Stimulated activated CD4-positive, alpha-beta T cell treated with anti-CD3 and anti-CD28 coated beads, Interleukin-4, amount 100 ng/mL, for 48 hours (primary cell): ENCODE measurements at regions not wholly inside any gene's neighbourhood (a gene's known extent, or its start where the extent isn't known, plus 50 kb on each side); places are given as distances from the start of the nearest gene placed in this dataset.
"Not testable (repeated sequence)": the region's sequence is repeated elsewhere in the genome, so short reads cannot be mapped to it uniquely, and the experiment has no call there.

Experiments
- DNase-seq, 2 donors: peaks; one replicate each; pipeline ENCODE4 v3.0.0-alpha.2; 2020; ENCODE audit warnings: low read depth in 2 of 2

GRCh38 chr9:100714372-100715099 is 136.7 kb downstream of the CAVIN4 start:
- peak; percentile 28 to 63 for DNase-seq

GRCh38 chr9:100715100-100715380 is 137.2 kb downstream of the CAVIN4 start:
- DNase-seq, result no peak

- no peak for DNase-seq
Observed at GRCh38 chr9:100718717-100719116, 140.8 kb downstream of the CAVIN4 start.

GRCh38 chr9:100720922-100721321 is 143.0 kb downstream of the CAVIN4 start:
- no peak for DNase-seq

GRCh38 chr9:100724886-100725285 is 147.0 kb downstream of the CAVIN4 start:
- no peak for DNase-seq

- DNase-seq, result no peak
Observed at GRCh38 chr9:100725371-100725770, 147.5 kb downstream of the CAVIN4 start.

GRCh38 chr9:100729336-100729895 is 151.5 kb downstream of the CAVIN4 start:
- no peak for DNase-seq

- DNase-seq, result no peak
Observed at GRCh38 chr9:100730086-100730485, 152.2 kb downstream of the CAVIN4 start.

- DNase-seq, result no peak
Observed at GRCh38 chr9:100731038-100731556, 153.2 kb downstream of the CAVIN4 start.

GRCh38 chr9:100731557-100731956 is 153.7 kb downstream of the CAVIN4 start:
- DNase-seq, result no peak

- no peak for DNase-seq
Observed at GRCh38 chr9:100739208-100739607, 161.3 kb downstream of the CAVIN4 start.

- DNase-seq, result no peak
Observed at GRCh38 chr9:100739666-100740065, 161.8 kb downstream of the CAVIN4 start.

- not testable (repeated sequence) for DNase-seq
Observed at GRCh38 chr9:100748930-100749329, 171.1 kb downstream of the CAVIN4 start.

GRCh38 chr9:100756217-100756616 is 178.3 kb downstream of the CAVIN4 start:
- no peak for DNase-seq

GRCh38 chr9:100759215-100759614 is 181.3 kb downstream of the CAVIN4 start:
- DNase-seq, result no peak

- no peak for DNase-seq
Observed at GRCh38 chr9:100761276-100761802, 183.5 kb downstream of the CAVIN4 start.

- DNase-seq, result no peak
Observed at GRCh38 chr9:100774326-100774725, 196.4 kb downstream of the CAVIN4 start.

- DNase-seq, result no peak
Observed at GRCh38 chr9:100774962-100775361, 197.1 kb downstream of the CAVIN4 start.

GRCh38 chr9:100775912-100776311 is 198.0 kb downstream of the CAVIN4 start:
- DNase-seq, result no peak

GRCh38 chr9:100784755-100785154 is 206.9 kb downstream of the CAVIN4 start:
- DNase-seq, result no peak

- DNase-seq, result no peak
Observed at GRCh38 chr9:100785946-100786345, 208.1 kb downstream of the CAVIN4 start.

GRCh38 chr9:100794738-100795269 is 216.9 kb downstream of the CAVIN4 start:
- DNase-seq, result no peak

GRCh38 chr9:100803956-100804355 is 224.6 kb upstream of the PLPPR1 start:
- no peak for DNase-seq
